DND-41 (cell line): ENCODE measurements at regions not wholly inside any gene's neighbourhood (a gene's known extent, or its start where the extent isn't known, plus 50 kb on each side); places are given as distances from the start of the nearest gene placed in this dataset.

Source experiments
- ATAC-seq: fragments of 200-7000 bp; cut with Tn5 transposase; 3 replicates; pipeline ENCODE4 v1.9.1; 2021; ENCODE audit warnings: low read depth; ENCODE audit not compliant: insufficient read depth
- DNase-seq: peaks from one replicate; pipeline ENCODE4 v3.0.0-alpha.2; 2020
- H2AFZ ChIP-seq: 2 replicates; pipeline ENCODE4 v1.6.0; 2012; ENCODE audit warnings: low read depth, low read length
- H3K27ac ChIP-seq: 2 replicates; pipeline ENCODE4 v1.5.1; 2012; ENCODE audit warnings: low read length, inconsistent platforms
- H3K27me3 ChIP-seq: fragments of 200-600 bp; sonication (generic); 2 replicates; pipeline ENCODE4 v1.6.0; 2012; ENCODE audit warnings: low read length, mild to moderate bottlenecking, inconsistent platforms; ENCODE audit not compliant: insufficient read depth, poor library complexity
- H3K36me3 ChIP-seq: 2 replicates; pipeline ENCODE4 v1.5.1; 2012; ENCODE audit warnings: low read length, inconsistent platforms; ENCODE audit not compliant: insufficient read depth
- H3K4me1 ChIP-seq: 2 replicates; pipeline ENCODE4 v1.5.1; 2012; ENCODE audit warnings: mild to moderate bottlenecking, low read length; ENCODE audit not compliant: insufficient read depth
- H3K4me2 ChIP-seq: 2 replicates; pipeline ENCODE4 v1.6.0; 2012; ENCODE audit warnings: mild to moderate bottlenecking, moderate library complexity, low read length, inconsistent platforms; ENCODE audit not compliant: insufficient read depth
- H3K4me3 ChIP-seq, 2 experiments: fragments of 200-600 bp in 1 of 2; shearing (Covaris generic) in 1 of 2; 2 replicates each; pipeline ENCODE4 v1.5.1; 2012 to 2016; ENCODE audit warnings: inconsistent platforms in 2 of 2, low read length in 2 of 2, mild to moderate bottlenecking in 2 of 2, low read depth in 1 of 2, moderate library complexity in 1 of 2
- H3K79me2 ChIP-seq: 2 replicates; pipeline ENCODE4 v1.6.0; 2012; ENCODE audit warnings: low read length, inconsistent platforms; ENCODE audit not compliant: insufficient read depth
- H3K9ac ChIP-seq: 2 replicates; pipeline ENCODE4 v1.6.0; 2012; ENCODE audit warnings: low read depth, mild to moderate bottlenecking, inconsistent platforms, low read length, moderate library complexity
- H3K9me3 ChIP-seq: 2 replicates; pipeline ENCODE4 v1.5.1; 2012; ENCODE audit warnings: low read length, moderate library complexity, mild to moderate bottlenecking, inconsistent platforms; ENCODE audit not compliant: insufficient read depth, severe bottlenecking
- H4K20me1 ChIP-seq: 2 replicates; pipeline ENCODE4 v1.6.0; 2012; ENCODE audit warnings: low read length; ENCODE audit not compliant: insufficient read depth
- EZH2 ChIP-seq: IDR thresholded peaks from 3 replicates; pipeline ENCODE4 v1.6.1; 2012; ENCODE audit warnings: borderline replicate concordance, low read depth, mild to moderate bottlenecking, moderate library complexity, low read length, inconsistent platforms; ENCODE audit not compliant: severe bottlenecking
- TF ChIP-seq, protein P1 (sequence below): IDR thresholded peaks from 2 replicates; pipeline ENCODE4 v1.5.1; 2012; ENCODE audit warnings: borderline replicate concordance, low read length, moderate library complexity, mild to moderate bottlenecking; ENCODE audit not compliant: poor library complexity, severe bottlenecking; ENCODE audit errors: extremely low read depth

DNA sequence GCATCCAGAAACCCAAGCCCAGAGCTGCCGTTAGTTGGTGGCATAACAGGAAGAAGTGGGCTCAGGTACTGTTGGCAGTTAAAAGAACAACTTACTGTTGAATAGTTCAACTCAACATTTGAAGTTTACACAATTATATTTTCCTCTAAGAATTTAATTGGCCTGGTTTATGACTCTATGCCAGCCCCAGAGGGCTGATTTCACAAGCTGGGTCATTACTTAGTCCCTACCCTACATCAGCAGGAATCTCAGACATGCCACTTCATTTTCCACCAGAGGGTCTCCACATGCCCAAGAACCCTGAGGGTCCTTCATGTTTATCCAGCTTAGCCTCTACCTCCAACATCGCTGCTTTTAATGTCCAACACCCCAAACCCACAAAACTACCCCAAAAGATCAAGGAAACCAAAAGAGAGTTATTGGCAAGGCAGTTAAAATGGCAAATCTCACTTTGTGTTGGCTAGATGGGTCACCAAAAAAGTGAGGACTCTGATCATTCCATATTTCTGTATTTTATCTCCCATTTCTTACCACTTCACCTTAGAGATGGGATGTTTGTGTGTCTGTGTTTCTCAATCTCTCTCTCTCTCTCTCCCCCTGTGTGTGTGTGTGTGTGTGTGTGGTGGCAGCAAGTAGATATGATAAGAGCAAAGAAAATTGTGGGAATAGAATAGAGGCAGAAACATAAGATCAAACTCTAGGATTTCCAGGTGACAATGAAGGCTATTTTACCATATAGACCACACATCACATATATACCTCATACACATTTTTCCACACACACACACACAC is 112.5 kb upstream of the TBX18 start:
- Histone ChIP-seq H3K4me1 (peaks cover 29% of the 10 kb centered on the region), H2AFZ (no peak overlapping the region), H3K36me3 (no peaks in the 10 kb centered on the region), H3K4me2 (no peak overlapping the region), H3K9ac (no peak overlapping the region), H3K4me3 (no peak overlapping the region), H3K79me2 (no peaks in the 10 kb centered on the region), H3K9me3 (no peaks in the 10 kb centered on the region), H3K27me3 (no peaks in the 10 kb centered on the region), H3K27ac (no peak overlapping the region), H4K20me1 (no peaks in the 10 kb centered on the region)
- DNase-seq (no peak), ATAC-seq (no peak)
- TF ChIP-seq, protein P1, sequence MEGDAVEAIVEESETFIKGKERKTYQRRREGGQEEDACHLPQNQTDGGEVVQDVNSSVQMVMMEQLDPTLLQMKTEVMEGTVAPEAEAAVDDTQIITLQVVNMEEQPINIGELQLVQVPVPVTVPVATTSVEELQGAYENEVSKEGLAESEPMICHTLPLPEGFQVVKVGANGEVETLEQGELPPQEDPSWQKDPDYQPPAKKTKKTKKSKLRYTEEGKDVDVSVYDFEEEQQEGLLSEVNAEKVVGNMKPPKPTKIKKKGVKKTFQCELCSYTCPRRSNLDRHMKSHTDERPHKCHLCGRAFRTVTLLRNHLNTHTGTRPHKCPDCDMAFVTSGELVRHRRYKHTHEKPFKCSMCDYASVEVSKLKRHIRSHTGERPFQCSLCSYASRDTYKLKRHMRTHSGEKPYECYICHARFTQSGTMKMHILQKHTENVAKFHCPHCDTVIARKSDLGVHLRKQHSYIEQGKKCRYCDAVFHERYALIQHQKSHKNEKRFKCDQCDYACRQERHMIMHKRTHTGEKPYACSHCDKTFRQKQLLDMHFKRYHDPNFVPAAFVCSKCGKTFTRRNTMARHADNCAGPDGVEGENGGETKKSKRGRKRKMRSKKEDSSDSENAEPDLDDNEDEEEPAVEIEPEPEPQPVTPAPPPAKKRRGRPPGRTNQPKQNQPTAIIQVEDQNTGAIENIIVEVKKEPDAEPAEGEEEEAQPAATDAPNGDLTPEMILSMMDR = no peak
- no peak for TF ChIP-seq EZH2

DNA sequence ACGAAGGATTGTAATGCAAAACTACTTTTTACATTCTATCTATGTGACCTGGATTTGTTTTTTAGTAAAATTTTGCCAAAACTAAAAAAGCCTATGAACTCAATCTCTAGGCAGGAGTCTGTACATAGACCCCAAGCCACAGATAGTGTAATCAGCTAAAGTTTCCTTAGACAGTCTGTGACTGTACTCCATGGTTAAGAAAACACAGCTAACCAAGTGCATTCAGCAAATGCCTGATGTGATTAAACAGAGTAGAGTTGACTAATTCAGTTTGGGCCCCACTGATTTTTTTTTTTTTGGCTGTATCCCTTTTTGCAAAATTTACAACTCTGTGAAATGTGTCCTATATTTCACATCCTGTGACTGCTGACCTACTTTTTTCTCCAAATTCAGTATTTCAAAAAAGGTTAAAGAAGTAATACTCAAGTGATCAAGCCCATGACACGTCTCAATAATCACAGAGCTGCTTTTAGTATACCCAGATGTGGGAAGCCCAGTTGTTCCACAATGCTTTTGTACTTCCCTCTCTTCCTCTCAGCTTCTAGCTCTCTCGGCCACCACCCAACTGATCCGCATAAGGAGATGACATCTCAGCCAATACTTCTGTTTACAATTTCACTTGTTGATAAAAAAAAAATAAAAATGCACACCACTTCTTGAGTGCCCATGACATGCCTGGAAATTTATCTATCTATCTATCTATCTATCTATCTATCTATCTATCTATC is 108.8 kb upstream of the TBX18 start:
- DNase-seq (no peak), ATAC-seq (no peak)
- H2AFZ ChIP-seq = no peak overlapping the region
- no peak overlapping the region for H3K4me3 ChIP-seq
- no peak overlapping the region for H3K9ac ChIP-seq
- no peaks in the 10 kb centered on the region for H3K27me3 ChIP-seq
- H3K4me1 ChIP-seq = peaks cover 7% of the 10 kb centered on the region
- H3K36me3 ChIP-seq = no peaks in the 10 kb centered on the region
- H3K79me2 ChIP-seq = no peaks in the 10 kb centered on the region
- no peak overlapping the region for H3K4me2 ChIP-seq
- no peaks in the 10 kb centered on the region for H3K9me3 ChIP-seq
- TF ChIP-seq, protein P1 = no peak
- TF ChIP-seq EZH2 = no peak
- no peak overlapping the region for H3K27ac ChIP-seq
- H4K20me1 ChIP-seq = no peaks in the 10 kb centered on the region

DNA sequence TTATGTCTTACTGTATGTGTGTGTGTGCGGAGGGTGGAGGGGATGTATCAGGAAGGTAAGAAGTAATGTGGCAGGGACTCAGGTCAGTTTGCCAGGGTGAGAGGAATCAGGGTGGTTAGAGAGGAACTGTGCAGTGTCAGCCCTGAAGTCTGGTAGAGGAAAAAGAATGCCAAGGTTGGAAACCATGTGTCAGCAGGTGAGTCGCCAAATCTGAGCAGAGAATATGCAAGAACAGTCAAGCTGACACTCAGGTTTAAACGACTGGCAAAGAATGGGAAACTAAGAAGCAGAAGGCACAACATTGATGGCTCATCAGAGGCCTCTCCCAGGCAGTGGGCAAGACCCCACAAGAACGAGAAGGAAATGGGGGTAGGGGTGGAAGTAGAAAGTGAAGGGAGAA is 107.5 kb upstream of the TBX18 start:
- H2AFZ ChIP-seq = no peak overlapping the region
- TF ChIP-seq, protein P1 = no peak
- no peak for TF ChIP-seq EZH2
- no peaks in the 10 kb centered on the region for H3K27me3 ChIP-seq
- H3K36me3 ChIP-seq = no peaks in the 10 kb centered on the region
- no peaks in the 10 kb centered on the region for H4K20me1 ChIP-seq
- H3K4me2 ChIP-seq = no peak overlapping the region
- H3K9ac ChIP-seq = no peak overlapping the region
- no peak for DNase-seq
- no peaks in the 10 kb centered on the region for H3K79me2 ChIP-seq
- H3K9me3 ChIP-seq = no peaks in the 10 kb centered on the region
- H3K27ac ChIP-seq = no peak overlapping the region
- ATAC-seq = no peak
- H3K4me1 ChIP-seq = peaks cover 7% of the 10 kb centered on the region; the same call in 1 of the 2 replicates
- no peak overlapping the region for H3K4me3 ChIP-seq
